ENCODE measurements at regions not wholly inside any gene's neighbourhood (a gene's known extent, or its start where the extent isn't known, plus 50 kb on each side); places are given as distances from the start of the nearest gene placed in this dataset.

DNA sequence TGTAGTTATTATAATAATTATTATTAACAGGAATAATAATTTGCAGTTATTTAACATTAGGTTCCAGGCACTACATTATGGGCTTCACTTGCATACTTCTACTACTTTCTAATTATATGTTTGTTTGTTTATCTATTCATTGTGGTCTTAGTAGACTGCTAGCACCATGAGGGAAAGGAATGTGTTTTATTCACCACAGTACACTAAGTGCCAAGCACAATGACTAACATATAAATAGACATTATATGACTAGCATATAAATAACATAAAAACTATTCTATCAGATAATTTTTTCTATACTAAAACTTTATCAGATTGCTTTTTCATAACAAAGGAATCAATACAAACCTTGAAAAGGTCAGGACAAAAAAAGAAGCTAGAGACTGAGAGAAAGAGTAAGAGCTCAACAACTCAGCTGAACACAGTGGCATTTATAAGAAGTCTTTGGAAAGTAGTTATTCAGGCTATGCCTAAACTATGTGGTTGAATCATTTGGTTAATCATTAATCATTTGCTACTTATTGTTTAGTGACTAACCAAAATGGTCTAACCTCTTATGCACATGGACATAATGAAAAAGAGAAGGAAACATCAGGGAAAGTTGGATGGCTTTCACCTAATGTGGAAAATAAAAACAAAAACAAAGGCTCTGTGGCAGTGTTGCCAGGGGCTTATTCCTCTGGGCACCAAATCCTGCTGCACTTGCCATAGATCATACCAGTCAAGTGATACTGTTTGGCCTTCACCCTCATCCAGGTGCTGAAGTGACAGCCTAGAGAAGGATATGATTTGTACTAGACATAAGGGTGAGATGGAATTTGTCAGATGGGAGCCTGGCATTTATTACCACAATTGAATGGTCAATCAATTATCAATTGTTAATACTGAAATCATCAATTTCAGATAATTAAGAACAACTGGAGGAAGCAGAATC lies 174.9 kb downstream of the ETAA1 start:
- TF ChIP-seq CTCF (IDR thresholded peaks at IDR 0.05), result no peak
- no peak for TF ChIP-seq EP300 (IDR thresholded peaks at IDR 0.05)
- TF ChIP-seq POLR2A (IDR thresholded peaks at IDR 0.05), result no peak

Measured in sigmoid colon (tissue), 4 donors.